Gastrocnemius medialis (tissue), 4 donors: ENCODE measurements at regions not wholly inside any gene's neighbourhood (a gene's known extent, or its start where the extent isn't known, plus 50 kb on each side); places are given as distances from the start of the nearest gene placed in this dataset.

Experiments used
- ATAC-seq, 2 donors: fragments of 150-250 bp; one replicate each; pipeline ENCODE4 v1.9.1; 2016
- DNase-seq, 2 donors: peaks; one replicate each; pipeline ENCODE4 v3.0.0-alpha.2; 2019
- H3K27ac ChIP-seq, 4 donors: fragments of 200-600 bp; sonication (generic); 1 replicate in 1 of 4; 2 replicates in 3 of 4; pipeline ENCODE4 v1.5.1; 2016 to 2018; ENCODE audit warnings: mild to moderate bottlenecking in 2 of 4, moderate library complexity in 1 of 4
- H3K27me3 ChIP-seq, 3 donors: fragments of 200-600 bp; sonication (generic) in 2 of 3; 1 replicate in 1 of 3; 2 replicates in 2 of 3; pipeline versions ENCODE4 v1.5.1 to v1.6.0; 2016 to 2019; ENCODE audit warnings: mild to moderate bottlenecking in 1 of 3, moderate library complexity in 1 of 3
- H3K36me3 ChIP-seq, 2 donors: fragments of 200-600 bp; sonication (generic) in 1 of 2; one replicate each; pipeline ENCODE4 v1.5.1; 2017 to 2018
- H3K4me1 ChIP-seq, 2 donors: fragments of 200-600 bp; sonication (generic) in 1 of 2; one replicate each; pipeline ENCODE4 v1.5.1; 2016 to 2017; ENCODE audit warnings: mild to moderate bottlenecking in 2 of 2
- H3K4me3 ChIP-seq, 4 donors: fragments of 200-600 bp; sonication (generic) in 3 of 4; 1 replicate in 1 of 4; 2 replicates in 3 of 4; pipeline ENCODE4 v1.5.1; 2016 to 2019; ENCODE audit warnings: mild to moderate bottlenecking in 2 of 4
- H3K9me3 ChIP-seq, 3 donors: fragments of 200-600 bp; sonication (generic) in 2 of 3; 1 replicate in 1 of 3; 2 replicates in 2 of 3; pipeline ENCODE4 v1.5.1; 2016 to 2019
- CTCF ChIP-seq, 5 experiments: fragments of 450-650 bp in 3 of 5; fragments of 200-600 bp in 2 of 5; sonication (generic) in 2 of 5; IDR thresholded peaks in 4 of 5; conservative IDR thresholded peaks in 1 of 5; 1 replicate in 4 of 5; 2 replicates in 1 of 5; pipeline ENCODE4 v1.5.1; 2016 to 2019; ENCODE audit warnings: antibody characterized with exemption in 5 of 5, mild to moderate bottlenecking in 3 of 5, moderate library complexity in 3 of 5
- POLR2A ChIP-seq, 2 donors: fragments of 450-650 bp; IDR thresholded peaks; one replicate each; pipeline ENCODE4 v1.6.1; 2017; ENCODE audit warnings: antibody characterized with exemption in 2 of 2, mild to moderate bottlenecking in 2 of 2, moderate library complexity in 2 of 2
- in situ Hi-C, 4 donors: fragments of 200-750 bp; cut with MboI; loops; one replicate each; pipeline versions ENCODE4 v1.15.0 to v1.8.0; 2017; ENCODE audit warnings: low sequenced_read_pairs in 4 of 4
- intact Hi-C: fragments of 100-400 bp; cut with DNase I; formaldehyde crosslinking; loops from one replicate; pipeline ENCODE4 v1.15.1; 2023; ENCODE audit warnings: low total_unique reads

GRCh38 chr21:21751286-21751685 lies 753.1 kb downstream of the NCAM2 start:
- intact Hi-C loops, result no loop called here
- H3K4me1 ChIP-seq, result no peaks in the 10 kb centered on the region
- no peak overlapping the region for H3K4me3 ChIP-seq
- TF ChIP-seq POLR2A (IDR thresholded peaks at IDR 0.05) (no peak), CTCF (IDR thresholded peaks at IDR 0.05 in 4 of 5, conservative IDR thresholded peaks at IDR 0.05 in 1 of 5) (peak in 1 of 5 experiments; percentile 44)
- no peak for ATAC-seq
- H3K27me3 ChIP-seq, result no peaks in the 10 kb centered on the region
- no peaks in the 10 kb centered on the region for H3K36me3 ChIP-seq
- no peak for DNase-seq
- in situ Hi-C loops, result no loop called here
- H3K9me3 ChIP-seq, result no peaks in the 10 kb centered on the region
- H3K27ac ChIP-seq, result no peak overlapping the region

GRCh38 chr21:21762855-21763254 lies 764.6 kb downstream of the NCAM2 start:
- intact Hi-C loops (no loop called here), in situ Hi-C loops (no loop called here)
- no peaks in the 10 kb centered on the region for H3K27me3 ChIP-seq
- no peak for DNase-seq
- H3K4me3 ChIP-seq, result no peak overlapping the region
- ATAC-seq, result no peak
- no peaks in the 10 kb centered on the region for H3K4me1 ChIP-seq
- TF ChIP-seq POLR2A (IDR thresholded peaks at IDR 0.05) (no peak), CTCF (IDR thresholded peaks at IDR 0.05 in 4 of 5, conservative IDR thresholded peaks at IDR 0.05 in 1 of 5) (no peak)
- H3K9me3 ChIP-seq, result no peaks in the 10 kb centered on the region
- H3K27ac ChIP-seq, result no peak overlapping the region
- H3K36me3 ChIP-seq, result no peaks in the 10 kb centered on the region

- no peak for ATAC-seq
- TF ChIP-seq POLR2A (IDR thresholded peaks at IDR 0.05), result no peak
- H3K36me3 ChIP-seq, result no peaks in the 10 kb centered on the region
- H3K27ac ChIP-seq, result no peak overlapping the region
- no peaks in the 10 kb centered on the region for H3K9me3 ChIP-seq
- intact Hi-C loops (no loop called here), in situ Hi-C loops (no loop called here)
- DNase-seq, result no peak
- no peaks in the 10 kb centered on the region for H3K4me1 ChIP-seq
- no peaks in the 10 kb centered on the region for H3K27me3 ChIP-seq
- no peak overlapping the region for H3K4me3 ChIP-seq
Measured at GRCh38 chr21:21764281-21764680, 766.1 kb downstream of the NCAM2 start.

- Histone ChIP-seq H3K4me1 (no peaks in the 10 kb centered on the region), H3K36me3 (no peaks in the 10 kb centered on the region), H3K9me3 (no peaks in the 10 kb centered on the region), H3K27ac (no peak overlapping the region), H3K4me3 (no peak overlapping the region), H3K27me3 (no peaks in the 10 kb centered on the region)
- DNase-seq (no peak), ATAC-seq (no peak)
- TF ChIP-seq CTCF (IDR thresholded peaks at IDR 0.05 in 4 of 5, conservative IDR thresholded peaks at IDR 0.05 in 1 of 5), result no peak
- TF ChIP-seq POLR2A (IDR thresholded peaks at IDR 0.05), result no peak
- intact Hi-C loops, result no loop called here
- in situ Hi-C loops, result no loop called here
Measured at GRCh38 chr21:21767276-21767675, 769.1 kb downstream of the NCAM2 start.

GRCh38 chr21:21788591-21788990 lies 790.4 kb downstream of the NCAM2 start:
- in situ Hi-C loops (no loop called here), intact Hi-C loops (no loop called here)
- Histone ChIP-seq H3K4me1 (no peaks in the 10 kb centered on the region), H3K36me3 (no peaks in the 10 kb centered on the region), H3K27ac (no peak overlapping the region), H3K27me3 (no peaks in the 10 kb centered on the region), H3K4me3 (no peak overlapping the region), H3K9me3 (peaks cover 0 to 4% (median 0%) of the 10 kb centered on the region in 3 donors)
- ATAC-seq, result no peak
- no peak for DNase-seq
- TF ChIP-seq POLR2A (IDR thresholded peaks at IDR 0.05) (no peak), CTCF (IDR thresholded peaks at IDR 0.05 in 4 of 5, conservative IDR thresholded peaks at IDR 0.05 in 1 of 5) (no peak)
